Stomach (tissue), 4 donors: ENCODE measurements at regions not wholly inside any gene's neighbourhood (a gene's known extent, or its start where the extent isn't known, plus 50 kb on each side); places are given as distances from the start of the nearest gene placed in this dataset.

Source experiments
- CTCF ChIP-seq, 7 experiments: fragments of 450-650 bp in 4 of 7; fragments of 200-600 bp in 3 of 7; sonication (generic) in 3 of 7; IDR thresholded peaks; one replicate each; pipeline ENCODE4 v1.5.1; 2016 to 2019; ENCODE audit warnings: antibody characterized with exemption in 7 of 7, control low read depth in 2 of 7, mild to moderate bottlenecking in 1 of 7
- POLR2A ChIP-seq, 4 donors: fragments of 450-650 bp; IDR thresholded peaks; one replicate each; pipeline ENCODE4 v1.6.1; 2016; ENCODE audit warnings: antibody characterized with exemption in 4 of 4, control low read depth in 2 of 4, mild to moderate bottlenecking in 1 of 4, moderate library complexity in 1 of 4

GRCh38 chr1:209171151-209171550, 412.4 kb upstream of the CAMK1G start:
- TF ChIP-seq CTCF (IDR thresholded peaks at IDR 0.05) (no peak), POLR2A (IDR thresholded peaks at IDR 0.05) (no peak)
